ENCODE measurements at regions not wholly inside any gene's neighbourhood (a gene's known extent, or its start where the extent isn't known, plus 50 kb on each side); places are given as distances from the start of the nearest gene placed in this dataset.
"Not testable (repeated sequence)": the region's sequence is repeated elsewhere in the genome, so short reads cannot be mapped to it uniquely, and the experiment has no call there.

DNA sequence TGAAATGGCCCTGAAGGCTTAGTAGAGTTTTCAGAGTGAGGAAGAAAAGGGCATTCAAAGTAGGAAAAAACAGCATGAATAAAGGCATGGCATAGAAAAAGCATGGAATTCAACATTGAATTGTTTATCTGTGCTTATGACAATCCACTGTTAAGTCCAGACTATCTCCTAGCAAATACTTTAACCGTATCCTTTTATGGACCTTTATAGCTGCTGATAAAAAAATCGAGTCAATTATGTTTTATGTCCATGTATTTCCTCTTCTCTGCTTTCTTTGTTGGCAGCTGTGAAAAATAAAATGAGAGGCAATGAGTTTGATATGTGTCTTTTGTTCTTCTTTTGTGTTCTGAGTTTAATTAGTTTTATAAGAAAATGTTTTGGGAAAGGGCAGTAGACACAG, 70.4 kb downstream of the TDRD15 start:
- no peak for DNase-seq (ENCODE audit: low read depth)

- no peak for DNase-seq (ENCODE audit: low read depth)
Measured at GRCh38 chr2:21194858-21195271, 71.1 kb downstream of the TDRD15 start.

DNA sequence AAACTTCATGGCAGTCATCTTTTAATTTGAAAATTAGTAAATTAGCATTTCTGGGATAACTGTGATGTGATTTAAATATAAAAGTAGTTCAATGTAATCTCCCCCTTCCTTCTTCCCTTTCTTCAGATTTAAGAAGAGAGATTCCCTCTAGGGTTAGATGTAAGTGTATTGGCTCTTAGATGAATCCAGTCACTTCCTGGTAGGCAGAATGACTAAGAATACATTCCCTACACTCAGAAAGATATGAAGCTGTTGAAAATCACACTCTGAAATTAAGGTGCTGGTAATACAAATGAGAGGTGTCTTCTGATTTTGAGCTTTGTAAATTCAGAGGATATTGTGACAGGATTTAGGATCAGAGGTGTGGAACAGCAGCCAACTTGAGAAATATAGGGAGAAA, 71.6 kb downstream of the TDRD15 start:
- DNase-seq (ENCODE audit: low read depth): no peak

- DNase-seq (ENCODE audit: low read depth): no peak
Measured at GRCh38 chr2:21198637-21199036, 74.9 kb downstream of the TDRD15 start.

DNA sequence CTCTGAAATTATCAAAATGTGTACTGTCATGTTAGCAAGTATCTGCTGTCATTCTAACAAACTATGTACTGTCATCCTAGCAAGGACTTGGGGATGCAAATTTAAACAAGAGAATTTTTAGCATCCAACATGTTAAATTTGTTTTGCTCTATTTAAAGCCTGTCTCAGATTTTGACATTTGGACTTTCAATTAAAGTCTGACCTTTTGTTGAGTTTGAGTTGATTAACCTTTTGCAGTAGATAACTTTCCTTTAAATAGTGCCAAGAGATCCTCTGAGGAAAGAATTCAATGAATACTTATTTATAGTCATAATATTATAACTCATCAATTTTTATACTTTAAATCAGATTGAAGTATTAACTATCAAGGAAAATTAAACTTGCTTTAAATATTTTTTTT, 80.2 kb downstream of the TDRD15 start:
- DNase-seq (ENCODE audit: low read depth): no peak

GRCh38 chr2:21214085-21214484, 90.3 kb downstream of the TDRD15 start:
- not testable (repeated sequence) for DNase-seq (ENCODE audit: low read depth)

GRCh38 chr2:21217442-21217841, 93.7 kb downstream of the TDRD15 start:
- no peak for DNase-seq (ENCODE audit: low read depth)

GRCh38 chr2:21220930-21221329, 97.2 kb downstream of the TDRD15 start:
- DNase-seq (ENCODE audit: low read depth): no peak

GRCh38 chr2:21223618-21224017, 99.8 kb downstream of the TDRD15 start:
- DNase-seq (ENCODE audit: low read depth): no peak

- DNase-seq (ENCODE audit: low read depth): peak; percentile 97
Measured at GRCh38 chr2:21228041-21228895, 104.5 kb downstream of the TDRD15 start.

GRCh38 chr2:21229302-21229701, 105.5 kb downstream of the TDRD15 start:
- DNase-seq (ENCODE audit: low read depth): no peak

DNA sequence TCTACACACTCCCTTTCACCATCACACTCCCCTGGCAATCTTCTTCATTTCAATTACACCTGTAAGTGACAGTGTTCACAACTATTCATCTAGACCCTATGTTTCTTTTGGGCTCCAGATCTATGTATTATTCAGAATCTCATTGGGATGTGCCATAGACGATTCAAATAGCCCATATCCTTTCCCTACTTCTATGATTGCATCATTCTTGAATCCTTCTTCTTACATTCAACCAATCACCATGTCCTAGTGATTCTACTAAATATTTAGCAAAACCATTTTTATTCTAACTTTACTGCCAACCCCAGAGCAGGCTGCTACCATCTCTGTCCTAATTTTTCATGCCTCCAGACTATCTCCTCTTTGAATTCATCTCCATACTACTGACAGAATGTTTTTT, 106.4 kb downstream of the TDRD15 start:
- no peak for DNase-seq (ENCODE audit: low read depth)

- no peak for DNase-seq (ENCODE audit: low read depth)
Measured at GRCh38 chr2:21231985-21232384, 108.2 kb downstream of the TDRD15 start.

- no peak for DNase-seq (ENCODE audit: low read depth)
Measured at GRCh38 chr2:21233194-21233593, 109.4 kb downstream of the TDRD15 start.

GRCh38 chr2:21234001-21234400, 110.2 kb downstream of the TDRD15 start:
- DNase-seq (ENCODE audit: low read depth): no peak

GRCh38 chr2:21234464-21235120, 110.8 kb downstream of the TDRD15 start:
- no peak for DNase-seq (ENCODE audit: low read depth)

DNA sequence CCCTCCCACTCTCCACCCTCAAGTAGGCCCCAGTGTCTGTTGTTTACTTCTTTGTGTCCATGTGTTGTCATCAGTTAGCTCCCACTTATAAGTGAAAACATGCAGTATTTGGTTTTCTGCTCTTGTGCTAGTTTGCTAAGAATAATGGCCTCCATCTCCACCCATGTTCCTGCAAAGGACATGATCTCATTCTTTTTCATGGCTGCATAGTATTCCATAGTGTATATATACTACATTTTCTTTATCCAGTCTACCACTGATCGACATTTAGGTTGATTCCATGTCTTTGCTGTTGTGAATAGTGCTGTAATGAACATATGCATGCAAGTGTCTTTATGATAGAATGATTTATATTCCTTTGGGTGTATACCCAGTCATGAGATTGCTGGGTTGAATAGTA, 116.0 kb downstream of the TDRD15 start:
- DNase-seq (ENCODE audit: low read depth): not testable (repeated sequence)

GRCh38 chr2:21244161-21244560, 120.4 kb downstream of the TDRD15 start:
- no peak for DNase-seq (ENCODE audit: low read depth)

DNA sequence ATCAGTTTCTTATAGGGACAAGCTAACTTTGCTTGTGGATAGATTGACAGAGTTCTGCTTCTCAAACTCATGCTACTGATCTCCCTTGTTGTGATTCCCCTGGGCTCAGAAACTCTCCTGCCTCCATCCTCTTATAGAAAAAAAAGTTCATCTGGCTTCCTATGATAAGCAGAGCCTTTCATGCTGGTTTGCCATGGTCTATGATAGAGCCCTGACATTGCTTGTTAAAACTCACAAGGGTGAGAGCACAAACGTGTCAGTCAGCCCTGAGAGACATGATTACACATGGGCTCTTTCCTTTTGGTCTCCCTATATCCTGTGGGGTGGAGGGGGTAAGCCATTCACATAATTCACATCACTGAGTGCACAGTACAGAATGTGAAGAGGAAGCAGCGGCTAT, 121.8 kb downstream of the TDRD15 start:
- DNase-seq (ENCODE audit: low read depth): peak; percentile 86

DNA sequence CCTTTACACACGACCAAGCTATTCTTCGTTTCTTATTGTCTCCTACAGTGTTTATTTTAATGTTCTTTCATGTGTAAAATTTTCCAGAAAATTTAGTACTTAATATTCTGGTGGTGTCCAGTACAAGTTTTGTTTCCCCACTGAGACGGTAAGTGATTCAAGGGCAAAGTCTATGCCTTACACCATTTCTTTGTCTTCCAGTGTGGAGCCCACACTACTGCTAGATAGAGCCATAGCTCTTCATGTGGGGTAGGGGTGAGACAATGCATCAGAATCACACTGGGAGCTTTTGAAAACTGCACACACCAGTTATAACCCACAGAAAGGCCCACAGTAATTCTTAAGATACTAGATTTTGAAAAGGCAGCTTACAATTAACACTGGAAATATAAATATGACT, 125.6 kb downstream of the TDRD15 start:
- DNase-seq (ENCODE audit: low read depth): no peak

GRCh38 chr2:21250673-21251072, 126.9 kb downstream of the TDRD15 start:
- no peak for DNase-seq (ENCODE audit: low read depth)

GRCh38 chr2:21251216-21251980, 127.6 kb downstream of the TDRD15 start:
- no peak for DNase-seq (ENCODE audit: low read depth)
